ENCODE measurements at regions not wholly inside any gene's neighbourhood (a gene's known extent, or its start where the extent isn't known, plus 50 kb on each side); places are given as distances from the start of the nearest gene placed in this dataset.

GRCh38 chr6:15977050-15977449 is 151.8 kb upstream of the MYLIP start:
- TF ChIP-seq TCF12 (IDR thresholded peaks at IDR 0.05; ENCODE audit: low read depth) = no peak
- no peak for TF ChIP-seq NFIC (IDR thresholded peaks at IDR 0.05)
- no peak for TF ChIP-seq RAD21 (IDR thresholded peaks at IDR 0.05; ENCODE audit: low read depth)

- TF ChIP-seq YY1 (IDR thresholded peaks at IDR 0.05; ENCODE audit: low read depth) (no peak), RAD21 (IDR thresholded peaks at IDR 0.05; ENCODE audit: low read depth) (no peak), NFIC (IDR thresholded peaks at IDR 0.05) (no peak), TEAD4 (IDR thresholded peaks at IDR 0.05) (no peak), USF1 (IDR thresholded peaks at IDR 0.05) (no peak), EGR1 (IDR thresholded peaks at IDR 0.05) (no peak), TCF12 (IDR thresholded peaks at IDR 0.05; ENCODE audit: low read depth) (no peak), MAX (IDR thresholded peaks at IDR 0.05) (no peak), FOXM1 (IDR thresholded peaks at IDR 0.05; ENCODE audit: borderline replicate concordance, low read depth) (no peak), CREB1 (IDR thresholded peaks at IDR 0.05; ENCODE audit: low read depth) (no peak), REST (IDR thresholded peaks at IDR 0.05; ENCODE audit: low read depth) (no peak), TAF1 (IDR thresholded peaks at IDR 0.05; ENCODE audit: low read depth) (no peak), EP300 (IDR thresholded peaks at IDR 0.05; ENCODE audit: borderline replicate concordance) (no peak), ZBTB7A (IDR thresholded peaks at IDR 0.05; ENCODE audit: low read depth) (no peak)
Measured at GRCh38 chr6:15974817-15975216, 154.1 kb upstream of the MYLIP start.

GRCh38 chr6:15970517-15970916 is 158.4 kb upstream of the MYLIP start:
- TF ChIP-seq YY1 (IDR thresholded peaks at IDR 0.05; ENCODE audit: low read depth) (no peak), CREB1 (IDR thresholded peaks at IDR 0.05; ENCODE audit: low read depth) (no peak), CEBPB (IDR thresholded peaks at IDR 0.05) (no peak), REST (IDR thresholded peaks at IDR 0.05; ENCODE audit: low read depth) (no peak), USF1 (IDR thresholded peaks at IDR 0.05) (no peak), RAD21 (IDR thresholded peaks at IDR 0.05; ENCODE audit: low read depth) (no peak), EGR1 (IDR thresholded peaks at IDR 0.05) (no peak), TEAD4 (IDR thresholded peaks at IDR 0.05) (no peak), EP300 (IDR thresholded peaks at IDR 0.05; ENCODE audit: borderline replicate concordance) (no peak)

GRCh38 chr6:15969236-15969778 is 159.6 kb upstream of the MYLIP start:
- TF ChIP-seq FOXM1 (IDR thresholded peaks at IDR 0.05; ENCODE audit: borderline replicate concordance, low read depth) = no peak

- no peak for TF ChIP-seq CEBPB (IDR thresholded peaks at IDR 0.05)
- TF ChIP-seq TAF1 (IDR thresholded peaks at IDR 0.05; ENCODE audit: low read depth) = no peak
- TF ChIP-seq TCF12 (IDR thresholded peaks at IDR 0.05; ENCODE audit: low read depth) = no peak
- TF ChIP-seq MAX (IDR thresholded peaks at IDR 0.05) = no peak
- no peak for TF ChIP-seq NFIC (IDR thresholded peaks at IDR 0.05)
- no peak for TF ChIP-seq YY1 (IDR thresholded peaks at IDR 0.05; ENCODE audit: low read depth)
- no peak for TF ChIP-seq FOXM1 (IDR thresholded peaks at IDR 0.05; ENCODE audit: borderline replicate concordance, low read depth)
- no peak for TF ChIP-seq TEAD4 (IDR thresholded peaks at IDR 0.05)
- no peak for TF ChIP-seq EP300 (IDR thresholded peaks at IDR 0.05; ENCODE audit: borderline replicate concordance)
- TF ChIP-seq REST (IDR thresholded peaks at IDR 0.05; ENCODE audit: low read depth) = no peak
- no peak for TF ChIP-seq EGR1 (IDR thresholded peaks at IDR 0.05)
- TF ChIP-seq CREB1 (IDR thresholded peaks at IDR 0.05; ENCODE audit: low read depth) = no peak
- TF ChIP-seq USF1 (IDR thresholded peaks at IDR 0.05) = no peak
- no peak for TF ChIP-seq RAD21 (IDR thresholded peaks at IDR 0.05; ENCODE audit: low read depth)
Measured at GRCh38 chr6:15968519-15968918, 160.4 kb upstream of the MYLIP start.
